ENCODE measurements at regions not wholly inside any gene's neighbourhood (a gene's known extent, or its start where the extent isn't known, plus 50 kb on each side); places are given as distances from the start of the nearest gene placed in this dataset.
"Not testable (repeated sequence)": the region's sequence is repeated elsewhere in the genome, so short reads cannot be mapped to it uniquely, and the experiment has no call there.

- Histone ChIP-seq H3K36me3 (no peaks in the 10 kb centered on the region), H3K9me3 (replicated peaks) (no peaks in the 10 kb centered on the region), H3K4me3 (no peak overlapping the region), H3K27ac (no peak overlapping the region), H3K4me1 (no peaks in the 10 kb centered on the region), H3K27me3 (no peaks in the 10 kb centered on the region)
- DNase-seq = no peak
These were observed 150.9 kb downstream of the PTPRU start for GRCh38 chr1:29387210-29387609.

DNA sequence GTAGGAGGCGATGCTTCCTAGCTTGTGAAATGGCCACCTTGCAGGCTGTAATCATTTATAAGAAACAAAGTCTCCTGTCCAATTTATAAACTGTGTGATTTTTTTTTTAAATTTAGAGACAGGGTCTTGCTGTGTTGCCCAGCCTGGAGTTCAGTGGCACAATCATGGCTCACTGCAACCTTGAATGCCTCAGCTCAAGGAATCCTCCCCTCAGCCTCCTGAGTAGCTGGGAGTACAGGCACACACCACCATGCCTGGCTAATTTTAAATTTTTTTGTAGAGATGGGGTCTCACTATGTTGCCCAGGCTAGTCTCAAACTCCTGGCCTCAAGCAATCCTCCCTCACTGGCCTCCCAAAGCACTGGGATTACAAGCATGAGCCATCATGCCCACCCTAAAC, 150.1 kb downstream of the PTPRU start:
- H3K36me3 ChIP-seq; DNase-seq; H3K4me3 ChIP-seq; H3K27me3 ChIP-seq; H3K4me1 ChIP-seq; H3K27ac ChIP-seq; H3K9me3 ChIP-seq (replicated peaks): not testable (repeated sequence)

- H3K36me3 ChIP-seq = no peaks in the 10 kb centered on the region
- no peak overlapping the region for H3K4me3 ChIP-seq
- H3K4me1 ChIP-seq = no peaks in the 10 kb centered on the region
- H3K27me3 ChIP-seq = no peaks in the 10 kb centered on the region
- H3K9me3 ChIP-seq (replicated peaks) = no peaks in the 10 kb centered on the region
- no peak for DNase-seq
- no peak overlapping the region for H3K27ac ChIP-seq
These were observed 149.6 kb downstream of the PTPRU start for GRCh38 chr1:29385966-29386365.

- no peak overlapping the region for H3K4me3 ChIP-seq
- H3K4me1 ChIP-seq = no peaks in the 10 kb centered on the region
- H3K36me3 ChIP-seq = no peaks in the 10 kb centered on the region
- no peaks in the 10 kb centered on the region for H3K27me3 ChIP-seq
- DNase-seq = no peak
- no peaks in the 10 kb centered on the region; the same call in none of the 2 replicates for H3K9me3 ChIP-seq (replicated peaks)
- no peak overlapping the region for H3K27ac ChIP-seq
These were observed 148.2 kb downstream of the PTPRU start for GRCh38 chr1:29384496-29385015.

- H3K27ac ChIP-seq = no peak overlapping the region
- peaks cover 6% of the 10 kb centered on the region for H3K9me3 ChIP-seq (replicated peaks)
- H3K27me3 ChIP-seq = no peaks in the 10 kb centered on the region
- no peaks in the 10 kb centered on the region for H3K36me3 ChIP-seq
- no peak for DNase-seq
- no peaks in the 10 kb centered on the region for H3K4me1 ChIP-seq
- no peak overlapping the region for H3K4me3 ChIP-seq
These were observed 147.5 kb downstream of the PTPRU start for GRCh38 chr1:29383746-29384371.

GRCh38 chr1:29382851-29383745, 146.8 kb downstream of the PTPRU start:
- no peak overlapping the region for H3K4me3 ChIP-seq
- no peaks in the 10 kb centered on the region for H3K27me3 ChIP-seq
- H3K9me3 ChIP-seq (replicated peaks) = peaks cover 9% of the 10 kb centered on the region
- H3K27ac ChIP-seq = no peak overlapping the region
- no peak for DNase-seq
- no peaks in the 10 kb centered on the region for H3K4me1 ChIP-seq
- H3K36me3 ChIP-seq = no peaks in the 10 kb centered on the region

GRCh38 chr1:29381426-29381825, 145.1 kb downstream of the PTPRU start:
- Histone ChIP-seq H3K27me3 (no peaks in the 10 kb centered on the region), H3K4me1 (no peaks in the 10 kb centered on the region), H3K9me3 (replicated peaks) (peaks cover 9% of the 10 kb centered on the region), H3K36me3 (no peaks in the 10 kb centered on the region), H3K4me3 (no peak overlapping the region), H3K27ac (no peak overlapping the region)
- no peak for DNase-seq

DNA sequence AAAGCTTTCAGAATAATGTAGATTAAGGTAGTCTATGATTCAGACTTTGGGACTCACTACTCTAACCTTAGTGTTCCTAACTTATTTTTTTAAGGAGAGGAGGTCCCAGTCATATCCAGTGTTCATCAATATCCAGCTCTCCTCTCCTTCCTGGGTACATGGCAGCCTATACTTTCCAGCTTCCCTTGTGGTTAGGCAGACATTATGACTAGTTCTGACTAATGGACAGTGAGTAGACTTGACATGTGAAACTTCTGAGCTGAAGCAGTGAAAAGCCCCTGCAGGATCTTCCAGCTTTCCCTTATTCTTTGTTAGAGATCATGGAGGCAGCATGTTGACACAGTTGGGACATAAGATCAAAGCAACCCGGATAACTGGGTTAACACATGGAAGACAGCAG, 144.2 kb downstream of the PTPRU start:
- no peak overlapping the region for H3K4me3 ChIP-seq
- H3K36me3 ChIP-seq = no peaks in the 10 kb centered on the region
- no peak overlapping the region for H3K27ac ChIP-seq
- H3K4me1 ChIP-seq = no peaks in the 10 kb centered on the region
- peaks cover 9% of the 10 kb centered on the region for H3K9me3 ChIP-seq (replicated peaks)
- DNase-seq = no peak
- H3K27me3 ChIP-seq = no peaks in the 10 kb centered on the region

GRCh38 chr1:29379443-29380073, 143.2 kb downstream of the PTPRU start:
- Histone ChIP-seq H3K27me3 (no peaks in the 10 kb centered on the region), H3K36me3 (no peaks in the 10 kb centered on the region), H3K4me3 (no peak overlapping the region), H3K27ac (no peak overlapping the region), H3K9me3 (replicated peaks) (peaks cover 9% of the 10 kb centered on the region), H3K4me1 (no peaks in the 10 kb centered on the region)
- DNase-seq = peak; percentile 37 to 69
